Activated T-helper 1 cell treated with anti-CD3 and anti-CD28 coated beads, Interleukin-12 subunit alpha, Interleukin-12 subunit beta, Interleukin-2, Interleukin-4 antibody, amounts not matched to agents 30 ng/mL and 10 ng/mL and 1 ng/mL, durations not matched to agents 14 hours and 24 hours and 36 hours (primary cell): ENCODE measurements at regions not wholly inside any gene's neighbourhood (a gene's known extent, or its start where the extent isn't known, plus 50 kb on each side); places are given as distances from the start of the nearest gene placed in this dataset.

Experiments
- DNase-seq: peaks from one replicate; pipeline ENCODE4 v3.0.0; 2021; ENCODE audit warnings: low spot score
- H3K27ac Mint-ChIP-seq: one replicate; pipeline ENCODE4 v1.8.0; 2021; ENCODE audit warnings: mild to moderate bottlenecking, mixed read lengths
- H3K27me3 Mint-ChIP-seq: one replicate; pipeline ENCODE4 v1.8.0; 2022; ENCODE audit warnings: mild to moderate bottlenecking, moderate library complexity, mixed read lengths; ENCODE audit not compliant: insufficient read depth
- H3K36me3 Mint-ChIP-seq: one replicate; pipeline ENCODE4 v1.8.0; 2021; ENCODE audit warnings: low read depth, mixed read lengths
- H3K4me1 Mint-ChIP-seq: one replicate; pipeline ENCODE4 v1.8.0; 2021; ENCODE audit warnings: low read depth, mixed read lengths
- H3K4me3 Mint-ChIP-seq: one replicate; pipeline ENCODE4 v1.8.0; 2021; ENCODE audit warnings: mild to moderate bottlenecking, moderate library complexity, mixed read lengths
- H3K9me3 Mint-ChIP-seq: one replicate; pipeline ENCODE4 v1.8.0; 2021; ENCODE audit warnings: mixed read lengths
- intact Hi-C: fragments of 100-400 bp; cut with micrococcal nuclease; formaldehyde crosslinking; loops from one replicate; pipeline ENCODE4 v1.15.1; 2024

DNA sequence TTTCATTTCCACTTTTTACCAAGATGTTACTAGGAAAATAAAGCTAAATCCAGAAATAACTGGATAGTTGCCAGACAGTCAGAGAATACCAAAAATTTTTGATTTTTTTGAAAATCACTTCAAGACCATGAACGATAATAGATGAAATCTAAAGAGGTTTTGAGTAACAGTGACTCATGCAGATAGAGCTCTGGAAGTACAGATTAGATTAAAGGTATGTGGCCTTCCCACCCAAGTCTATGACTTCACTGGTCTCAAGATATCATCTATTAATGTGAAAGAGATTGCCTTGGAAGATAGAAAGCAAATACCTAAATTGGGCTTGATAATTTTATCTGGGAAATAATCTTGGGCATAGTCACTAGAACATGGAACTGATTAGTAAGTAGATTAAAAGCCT is 415.9 kb downstream of the METTL15 start:
- H3K4me1 Mint-ChIP-seq: no peaks in the 10 kb centered on the region
- peaks cover 22% of the 10 kb centered on the region for H3K9me3 Mint-ChIP-seq
- intact Hi-C loops: no loop called here
- no peak for DNase-seq
- H3K27ac Mint-ChIP-seq: no peak overlapping the region
- no peak overlapping the region for H3K4me3 Mint-ChIP-seq
- H3K27me3 Mint-ChIP-seq: no peaks in the 10 kb centered on the region
- no peaks in the 10 kb centered on the region for H3K36me3 Mint-ChIP-seq

- Mint-ChIP-seq H3K4me3 (no peak overlapping the region), H3K27ac (no peak overlapping the region), H3K36me3 (no peaks in the 10 kb centered on the region), H3K27me3 (no peaks in the 10 kb centered on the region), H3K9me3 (peaks cover 15% of the 10 kb centered on the region), H3K4me1 (no peaks in the 10 kb centered on the region)
- intact Hi-C loops: no loop called here
- DNase-seq: no peak
These were observed 412.9 kb downstream of the METTL15 start for GRCh38 chr11:28521075-28521474.

GRCh38 chr11:28520291-28520690 is 412.1 kb downstream of the METTL15 start:
- intact Hi-C loops: no loop called here
- Mint-ChIP-seq H3K36me3 (no peaks in the 10 kb centered on the region), H3K9me3 (peaks cover 12% of the 10 kb centered on the region), H3K4me3 (no peak overlapping the region), H3K27ac (no peak overlapping the region), H3K27me3 (no peaks in the 10 kb centered on the region), H3K4me1 (no peaks in the 10 kb centered on the region)
- no peak for DNase-seq

GRCh38 chr11:28518825-28519224 is 410.6 kb downstream of the METTL15 start:
- intact Hi-C loops: no loop called here

GRCh38 chr11:28517621-28518020 is 409.4 kb downstream of the METTL15 start:
- Mint-ChIP-seq H3K4me3 (no peak overlapping the region), H3K27ac (no peak overlapping the region), H3K4me1 (no peaks in the 10 kb centered on the region), H3K9me3 (peaks cover 11% of the 10 kb centered on the region), H3K36me3 (no peaks in the 10 kb centered on the region), H3K27me3 (no peaks in the 10 kb centered on the region)
- intact Hi-C loops: no loop called here
- DNase-seq: no peak

More at GRCh38 chr11:28518825-28519224, 410.6 kb downstream of the METTL15 start:
- H3K27ac Mint-ChIP-seq: no peak overlapping the region
- H3K4me3 Mint-ChIP-seq: no peak overlapping the region
- DNase-seq: no peak
- peaks cover 6% of the 10 kb centered on the region for H3K9me3 Mint-ChIP-seq
- no peaks in the 10 kb centered on the region for H3K4me1 Mint-ChIP-seq
- no peaks in the 10 kb centered on the region for H3K27me3 Mint-ChIP-seq
- no peaks in the 10 kb centered on the region for H3K36me3 Mint-ChIP-seq

GRCh38 chr11:28514391-28514790 is 406.2 kb downstream of the METTL15 start:
- no peaks in the 10 kb centered on the region for H3K36me3 Mint-ChIP-seq
- intact Hi-C loops: no loop called here
- DNase-seq: no peak
- H3K4me1 Mint-ChIP-seq: no peaks in the 10 kb centered on the region
- peaks cover 11% of the 10 kb centered on the region for H3K9me3 Mint-ChIP-seq
- H3K4me3 Mint-ChIP-seq: no peak overlapping the region
- H3K27ac Mint-ChIP-seq: no peak overlapping the region
- no peaks in the 10 kb centered on the region for H3K27me3 Mint-ChIP-seq

GRCh38 chr11:28512143-28512756 is 404.1 kb downstream of the METTL15 start:
- no peak for DNase-seq
- Mint-ChIP-seq H3K27ac (no peak overlapping the region), H3K4me3 (no peak overlapping the region), H3K36me3 (no peaks in the 10 kb centered on the region), H3K4me1 (no peaks in the 10 kb centered on the region), H3K27me3 (no peaks in the 10 kb centered on the region), H3K9me3 (peaks cover 11% of the 10 kb centered on the region)
- intact Hi-C loops: no loop called here

- H3K4me3 Mint-ChIP-seq: no peak overlapping the region
- no peaks in the 10 kb centered on the region for H3K4me1 Mint-ChIP-seq
- H3K27ac Mint-ChIP-seq: no peak overlapping the region
- H3K36me3 Mint-ChIP-seq: no peaks in the 10 kb centered on the region
- H3K9me3 Mint-ChIP-seq: no peaks in the 10 kb centered on the region
- no peak for DNase-seq
- no peaks in the 10 kb centered on the region for H3K27me3 Mint-ChIP-seq
- intact Hi-C loops: no loop called here
These were observed 397.0 kb downstream of the METTL15 start for GRCh38 chr11:28505232-28505631.

DNA sequence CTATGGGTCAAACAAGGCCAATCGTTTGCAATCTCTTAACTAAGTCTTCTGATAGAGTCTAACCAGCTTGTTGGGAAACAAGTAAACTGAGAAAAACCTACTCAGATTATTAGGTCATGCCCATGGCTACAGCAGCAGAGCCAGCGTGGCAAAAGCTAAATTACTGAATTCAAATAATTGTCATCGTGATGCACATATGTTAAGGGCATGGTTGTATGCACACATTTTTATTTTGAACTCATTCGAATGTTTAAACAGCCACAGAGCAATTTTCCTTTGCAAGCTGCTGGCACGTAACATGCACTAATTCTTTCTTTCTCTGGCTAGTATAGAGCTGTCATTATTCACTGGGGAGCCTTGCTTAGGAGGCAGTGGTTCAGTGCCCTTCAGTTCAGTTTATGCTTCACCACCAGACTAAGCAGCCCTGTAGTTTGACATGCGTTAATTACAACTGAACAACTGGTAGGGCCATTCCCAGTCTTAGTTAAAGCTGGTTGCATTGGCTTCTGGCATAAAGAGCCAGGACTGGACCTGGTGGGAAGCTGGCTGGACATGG is 396.4 kb downstream of the METTL15 start:
- intact Hi-C loops: no loop called here
- Mint-ChIP-seq H3K27me3 (no peaks in the 10 kb centered on the region), H3K9me3 (no peaks in the 10 kb centered on the region)

GRCh38 chr11:28495333-28495732 is 387.1 kb downstream of the METTL15 start:
- DNase-seq: no peak
- Mint-ChIP-seq H3K36me3 (no peaks in the 10 kb centered on the region), H3K4me3 (no peak overlapping the region), H3K27ac (no peak overlapping the region), H3K9me3 (no peaks in the 10 kb centered on the region), H3K4me1 (no peaks in the 10 kb centered on the region), H3K27me3 (no peaks in the 10 kb centered on the region)
- intact Hi-C loops: no loop called here

More for the DNA sequence above, 396.4 kb downstream of the METTL15 start:
- Mint-ChIP-seq H3K4me3 (no peak overlapping the region), H3K4me1 (no peaks in the 10 kb centered on the region), H3K27ac (no peak overlapping the region), H3K36me3 (no peaks in the 10 kb centered on the region)
- DNase-seq: no peak

- Mint-ChIP-seq H3K27me3 (no peaks in the 10 kb centered on the region), H3K4me3 (no peak overlapping the region), H3K4me1 (no peaks in the 10 kb centered on the region), H3K36me3 (no peaks in the 10 kb centered on the region), H3K27ac (no peak overlapping the region), H3K9me3 (no peaks in the 10 kb centered on the region)
- intact Hi-C loops: no loop called here
- DNase-seq: no peak
These were observed 383.2 kb downstream of the METTL15 start for GRCh38 chr11:28491431-28491830.

GRCh38 chr11:28490773-28491382 is 382.7 kb downstream of the METTL15 start:
- Mint-ChIP-seq H3K4me1 (no peaks in the 10 kb centered on the region), H3K4me3 (no peak overlapping the region), H3K36me3 (no peaks in the 10 kb centered on the region), H3K27ac (no peak overlapping the region), H3K27me3 (no peaks in the 10 kb centered on the region), H3K9me3 (no peaks in the 10 kb centered on the region)
- no peak for DNase-seq
- intact Hi-C loops: no loop called here

DNA sequence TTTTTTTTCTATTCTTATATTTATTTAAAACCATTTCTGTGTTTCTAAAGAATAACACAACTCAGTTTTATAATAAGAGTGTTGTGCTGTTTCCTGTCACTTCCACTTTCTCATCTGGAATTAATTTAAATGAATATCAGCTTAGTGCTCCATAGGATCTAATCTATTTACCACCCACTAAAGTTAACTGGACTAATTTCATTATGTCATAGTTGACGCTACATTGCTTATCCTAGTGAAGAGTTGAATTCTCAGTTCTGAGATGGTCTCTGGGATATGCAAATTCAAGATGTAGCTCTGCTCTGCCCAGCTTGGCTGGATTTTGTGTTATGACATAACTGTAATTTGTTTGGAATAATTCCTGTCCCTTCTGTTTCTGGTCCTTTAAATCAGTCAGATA is 380.1 kb downstream of the METTL15 start:
- no peak for DNase-seq
- no peak overlapping the region for H3K27ac Mint-ChIP-seq
- no peaks in the 10 kb centered on the region for H3K4me1 Mint-ChIP-seq
- H3K9me3 Mint-ChIP-seq: no peaks in the 10 kb centered on the region
- H3K27me3 Mint-ChIP-seq: no peaks in the 10 kb centered on the region
- H3K4me3 Mint-ChIP-seq: no peak overlapping the region
- no peaks in the 10 kb centered on the region for H3K36me3 Mint-ChIP-seq
- intact Hi-C loops: no loop called here
